Breast epithelium (tissue), 4 donors: ENCODE measurements at regions not wholly inside any gene's neighbourhood (a gene's known extent, or its start where the extent isn't known, plus 50 kb on each side); places are given as distances from the start of the nearest gene placed in this dataset.
A peak's percentile ranks its signal among the peaks of the same experiment; 100 is the strongest.

Source experiments
- DNase-seq, 2 donors: peaks; one replicate each; pipeline ENCODE4 v3.0.0-alpha.2; 2019; ENCODE audit warnings: low spot score in 2 of 2
- H3K27ac ChIP-seq, 2 donors: fragments of 200-600 bp; sonication (generic) in 1 of 2; one replicate each; pipeline ENCODE4 v1.5.1; 2016 to 2019; ENCODE audit warnings: mild to moderate bottlenecking in 1 of 2
- H3K27me3 ChIP-seq, 2 donors: fragments of 200-600 bp; sonication (generic) in 1 of 2; one replicate each; pipeline versions ENCODE4 v1.5.1 to v1.6.0; 2017 to 2019; ENCODE audit warnings: control low read depth in 1 of 2, mild to moderate bottlenecking in 1 of 2
- H3K36me3 ChIP-seq: fragments of 200-600 bp; one replicate; pipeline ENCODE4 v1.5.1; 2019
- H3K4me1 ChIP-seq, 2 donors: fragments of 200-600 bp; sonication (generic); one replicate each; pipeline ENCODE4 v1.5.1; 2016 to 2019; ENCODE audit warnings: control low read depth in 1 of 2
- H3K4me3 ChIP-seq, 3 donors: fragments of 200-600 bp; sonication (generic); 1 replicate in 2 of 3; 2 replicates in 1 of 3; pipeline ENCODE4 v1.5.1; 2016 to 2019; ENCODE audit warnings: mild to moderate bottlenecking in 3 of 3, moderate library complexity in 2 of 3
- H3K9me3 ChIP-seq, 2 donors: fragments of 200-600 bp; sonication (generic) in 1 of 2; one replicate each; pipeline ENCODE4 v1.5.1; 2016 to 2019; ENCODE audit warnings: control low read depth in 1 of 2
- CTCF ChIP-seq, 3 donors: fragments of 450-650 bp; IDR thresholded peaks; one replicate each; pipeline ENCODE4 v1.5.1; 2016 to 2017; ENCODE audit warnings: antibody characterized with exemption in 3 of 3, mild to moderate bottlenecking in 3 of 3, moderate library complexity in 3 of 3
- POLR2A ChIP-seq: fragments of 450-650 bp; IDR thresholded peaks from one replicate; pipeline ENCODE4 v1.6.1; 2016; ENCODE audit warnings: antibody characterized with exemption, mild to moderate bottlenecking, moderate library complexity
- POLR2AphosphoS5 ChIP-seq, 3 donors: sonication (generic); formaldehyde crosslinking; IDR thresholded peaks; one replicate each; pipeline ENCODE4 v1.6.1; 2017; ENCODE audit warnings: antibody characterized with exemption in 3 of 3
- intact Hi-C: fragments of 100-400 bp; cut with DNase I; formaldehyde crosslinking; loops from one replicate; pipeline ENCODE4 v1.15.1; 2023; ENCODE audit warnings: low total_unique reads

GRCh38 chr5:163569284-163569683 lies 63.9 kb downstream of the MAT2B start:
- H3K9me3 ChIP-seq, result no peaks in the 10 kb centered on the region
- intact Hi-C loops, result no loop called here
- H3K4me3 ChIP-seq, result no peak overlapping the region
- no peaks in the 10 kb centered on the region for H3K27me3 ChIP-seq
- H3K36me3 ChIP-seq, result no peaks in the 10 kb centered on the region
- H3K27ac ChIP-seq, result no peak overlapping the region
- DNase-seq, result no peak
- TF ChIP-seq POLR2AphosphoS5 (IDR thresholded peaks at IDR 0.05) (no peak), CTCF (IDR thresholded peaks at IDR 0.05) (no peak), POLR2A (no peak)
- no peaks in the 10 kb centered on the region for H3K4me1 ChIP-seq

- Histone ChIP-seq H3K4me3 (no peak overlapping the region), H3K36me3 (no peaks in the 10 kb centered on the region), H3K4me1 (no peaks in the 10 kb centered on the region), H3K27me3 (no peaks in the 10 kb centered on the region), H3K27ac (no peak overlapping the region), H3K9me3 (no peaks in the 10 kb centered on the region)
- TF ChIP-seq POLR2A (no peak), CTCF (IDR thresholded peaks at IDR 0.05) (no peak), POLR2AphosphoS5 (IDR thresholded peaks at IDR 0.05) (no peak)
- intact Hi-C loops, result no loop called here
- DNase-seq, result peak in 1 of 2 donors; percentile 35
Observed at GRCh38 chr5:163571744-163572143, 66.3 kb downstream of the MAT2B start.

- Histone ChIP-seq H3K4me1 (no peaks in the 10 kb centered on the region), H3K9me3 (no peaks in the 10 kb centered on the region), H3K36me3 (no peaks in the 10 kb centered on the region), H3K4me3 (no peak overlapping the region), H3K27ac (no peak overlapping the region), H3K27me3 (no peaks in the 10 kb centered on the region)
- intact Hi-C loops, result no loop called here
- TF ChIP-seq CTCF (IDR thresholded peaks at IDR 0.05) (no peak), POLR2AphosphoS5 (IDR thresholded peaks at IDR 0.05) (no peak), POLR2A (no peak)
- no peak for DNase-seq
Observed at GRCh38 chr5:163574472-163575440, 69.3 kb downstream of the MAT2B start.

- no peaks in the 10 kb centered on the region for H3K9me3 ChIP-seq
- no peaks in the 10 kb centered on the region for H3K27me3 ChIP-seq
- no peak for TF ChIP-seq POLR2AphosphoS5 (IDR thresholded peaks at IDR 0.05)
- no peaks in the 10 kb centered on the region for H3K36me3 ChIP-seq
- H3K4me1 ChIP-seq, result no peaks in the 10 kb centered on the region
- H3K27ac ChIP-seq, result no peak overlapping the region
- no peak overlapping the region for H3K4me3 ChIP-seq
- no peak for DNase-seq
- intact Hi-C loops, result no loop called here
Observed at GRCh38 chr5:163578652-163579051, 73.2 kb downstream of the MAT2B start.

- no peak overlapping the region for H3K4me3 ChIP-seq
- DNase-seq, result no peak
- H3K4me1 ChIP-seq, result no peaks in the 10 kb centered on the region
- H3K27me3 ChIP-seq, result no peaks in the 10 kb centered on the region
- intact Hi-C loops, result no loop called here
- no peaks in the 10 kb centered on the region for H3K36me3 ChIP-seq
- no peaks in the 10 kb centered on the region for H3K9me3 ChIP-seq
- TF ChIP-seq POLR2A, result no peak
- TF ChIP-seq POLR2AphosphoS5 (IDR thresholded peaks at IDR 0.05), result no peak
- no peak for TF ChIP-seq CTCF (IDR thresholded peaks at IDR 0.05)
- no peak overlapping the region for H3K27ac ChIP-seq
Observed at GRCh38 chr5:163579729-163580128, 74.3 kb downstream of the MAT2B start.
